ENCODE measurements at regions not wholly inside any gene's neighbourhood (a gene's known extent, or its start where the extent isn't known, plus 50 kb on each side); places are given as distances from the start of the nearest gene placed in this dataset.

DNA sequence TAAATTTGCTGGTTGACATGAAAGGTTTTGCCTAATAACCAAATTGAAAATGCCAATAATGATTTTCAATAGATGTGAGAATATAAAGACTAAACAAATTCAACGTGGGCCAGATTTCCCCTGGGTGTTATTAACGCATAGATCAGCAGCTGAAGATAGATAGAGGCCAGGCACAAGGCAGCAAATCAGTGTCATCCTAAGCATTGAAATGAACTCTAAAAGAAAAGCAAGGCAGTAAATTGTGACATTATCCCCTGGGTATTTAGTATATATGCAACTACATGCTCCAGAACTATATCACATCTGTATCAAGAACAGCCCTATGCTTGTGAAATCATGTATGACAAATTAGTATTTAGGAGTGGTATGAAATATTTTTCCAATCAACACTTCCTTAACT, 167.1 kb upstream of the EPHA3 start:
- H3K27ac ChIP-seq, result no peak overlapping the region
- no peaks in the 10 kb centered on the region for H3K27me3 ChIP-seq
- TF ChIP-seq POLR2A (IDR thresholded peaks at IDR 0.05) (no peak), EP300 (IDR thresholded peaks at IDR 0.05; ENCODE audit: low read depth) (no peak), POLR2AphosphoS5 (IDR thresholded peaks at IDR 0.05) (no peak)
- TF ChIP-seq, protein P1, sequence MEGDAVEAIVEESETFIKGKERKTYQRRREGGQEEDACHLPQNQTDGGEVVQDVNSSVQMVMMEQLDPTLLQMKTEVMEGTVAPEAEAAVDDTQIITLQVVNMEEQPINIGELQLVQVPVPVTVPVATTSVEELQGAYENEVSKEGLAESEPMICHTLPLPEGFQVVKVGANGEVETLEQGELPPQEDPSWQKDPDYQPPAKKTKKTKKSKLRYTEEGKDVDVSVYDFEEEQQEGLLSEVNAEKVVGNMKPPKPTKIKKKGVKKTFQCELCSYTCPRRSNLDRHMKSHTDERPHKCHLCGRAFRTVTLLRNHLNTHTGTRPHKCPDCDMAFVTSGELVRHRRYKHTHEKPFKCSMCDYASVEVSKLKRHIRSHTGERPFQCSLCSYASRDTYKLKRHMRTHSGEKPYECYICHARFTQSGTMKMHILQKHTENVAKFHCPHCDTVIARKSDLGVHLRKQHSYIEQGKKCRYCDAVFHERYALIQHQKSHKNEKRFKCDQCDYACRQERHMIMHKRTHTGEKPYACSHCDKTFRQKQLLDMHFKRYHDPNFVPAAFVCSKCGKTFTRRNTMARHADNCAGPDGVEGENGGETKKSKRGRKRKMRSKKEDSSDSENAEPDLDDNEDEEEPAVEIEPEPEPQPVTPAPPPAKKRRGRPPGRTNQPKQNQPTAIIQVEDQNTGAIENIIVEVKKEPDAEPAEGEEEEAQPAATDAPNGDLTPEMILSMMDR (IDR thresholded peaks at IDR 0.05), result no peak
- H3K36me3 ChIP-seq, result no peaks in the 10 kb centered on the region
- intact Hi-C loops (cut with DNase I; ENCODE audit: low total_unique reads) (no loop called here), in situ Hi-C loops (cut with MboI; ENCODE audit: low pct_ligation_motif_present in 1 of 4, low pct_unique_long_range_greater_than_20kb in 1 of 4, low sequenced_read_pairs in 3 of 4) (no loop called here)
- H3K4me3 ChIP-seq, result no peak overlapping the region
- DNase-seq, result no peak
- no peaks in the 10 kb centered on the region for H3K9me3 ChIP-seq
- no peaks in the 10 kb centered on the region for H3K4me1 ChIP-seq
- 60 to 68% methylated on average over 2 of the region's 2 CpGs for WGBS, 2 donors (ENCODE audit: low coverage in 1 of 2)

DNA sequence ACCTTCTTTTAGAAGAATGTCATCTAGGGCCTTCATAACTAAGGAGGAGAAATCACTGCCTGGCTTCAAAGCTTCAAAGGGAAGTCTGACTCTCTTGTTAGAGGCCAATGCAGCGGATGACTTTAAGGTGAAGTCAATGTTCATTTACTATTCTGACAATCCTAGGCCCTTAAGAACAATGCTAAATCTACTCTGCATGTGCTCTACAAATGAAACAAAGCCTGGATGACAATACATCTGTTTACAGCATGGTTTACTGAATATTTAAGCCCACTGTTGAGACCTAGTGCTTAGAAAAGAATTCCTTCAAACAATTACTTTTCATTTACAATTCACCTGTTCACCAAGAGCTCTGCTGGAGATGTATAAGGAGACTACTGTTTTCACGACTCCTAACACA, 160.4 kb upstream of the EPHA3 start:
- Histone ChIP-seq H3K4me3 (no peak overlapping the region), H3K27ac (no peak overlapping the region), H3K27me3 (no peaks in the 10 kb centered on the region), H3K4me1 (no peaks in the 10 kb centered on the region), H3K9me3 (no peaks in the 10 kb centered on the region), H3K36me3 (no peaks in the 10 kb centered on the region)
- TF ChIP-seq POLR2AphosphoS5 (IDR thresholded peaks at IDR 0.05) (no peak), EP300 (IDR thresholded peaks at IDR 0.05; ENCODE audit: low read depth) (no peak), POLR2A (IDR thresholded peaks at IDR 0.05) (no peak)
- TF ChIP-seq, protein P1 (IDR thresholded peaks at IDR 0.05), result no peak
- DNase-seq, result no peak
- intact Hi-C loops (cut with DNase I; ENCODE audit: low total_unique reads) (no loop called here), in situ Hi-C loops (cut with MboI; ENCODE audit: low pct_ligation_motif_present in 1 of 4, low pct_unique_long_range_greater_than_20kb in 1 of 4, low sequenced_read_pairs in 3 of 4) (no loop called here)
- 63 to 87% methylated on average over 2 of the region's 2 CpGs for whole genome bisulfite sequencing, 2 donors (ENCODE audit: low coverage in 1 of 2)

DNA sequence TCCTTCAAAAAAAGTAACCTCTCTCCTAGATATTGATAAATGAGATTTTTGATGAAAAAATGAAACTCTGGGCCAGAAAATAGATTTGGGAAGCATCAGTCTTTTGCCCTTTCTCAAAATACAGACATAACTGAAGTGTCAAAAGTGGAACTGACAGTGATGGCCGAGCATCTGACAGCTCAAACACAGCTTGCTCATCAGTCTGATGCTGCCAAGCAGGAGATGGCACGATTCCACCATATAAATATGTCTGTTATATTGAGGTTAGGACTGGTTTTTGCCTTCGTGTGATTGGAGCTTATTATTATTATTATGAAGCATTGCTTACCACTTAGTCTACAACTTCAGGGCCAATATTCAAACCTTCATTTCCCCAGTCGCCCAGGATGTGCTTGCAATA, 152.6 kb upstream of the EPHA3 start:
- TF ChIP-seq EP300 (IDR thresholded peaks at IDR 0.05; ENCODE audit: low read depth) (no peak), POLR2AphosphoS5 (IDR thresholded peaks at IDR 0.05) (no peak), POLR2A (IDR thresholded peaks at IDR 0.05) (no peak)
- TF ChIP-seq, protein P1 (IDR thresholded peaks at IDR 0.05), result no peak
- DNase-seq, result no peak
- intact Hi-C loops (cut with DNase I; ENCODE audit: low total_unique reads), result no loop called here
- Histone ChIP-seq H3K27me3 (no peaks in the 10 kb centered on the region), H3K4me3 (no peak overlapping the region), H3K36me3 (no peaks in the 10 kb centered on the region), H3K9me3 (no peaks in the 10 kb centered on the region), H3K27ac (no peak overlapping the region), H3K4me1 (no peaks in the 10 kb centered on the region)
- 63 to 73% methylated on average over 4 of the region's 4 CpGs for WGBS, 2 donors (ENCODE audit: low coverage in 1 of 2)
- in situ Hi-C loops (cut with MboI; ENCODE audit: low pct_ligation_motif_present in 1 of 4, low pct_unique_long_range_greater_than_20kb in 1 of 4, low sequenced_read_pairs in 3 of 4), result no loop called here

DNA sequence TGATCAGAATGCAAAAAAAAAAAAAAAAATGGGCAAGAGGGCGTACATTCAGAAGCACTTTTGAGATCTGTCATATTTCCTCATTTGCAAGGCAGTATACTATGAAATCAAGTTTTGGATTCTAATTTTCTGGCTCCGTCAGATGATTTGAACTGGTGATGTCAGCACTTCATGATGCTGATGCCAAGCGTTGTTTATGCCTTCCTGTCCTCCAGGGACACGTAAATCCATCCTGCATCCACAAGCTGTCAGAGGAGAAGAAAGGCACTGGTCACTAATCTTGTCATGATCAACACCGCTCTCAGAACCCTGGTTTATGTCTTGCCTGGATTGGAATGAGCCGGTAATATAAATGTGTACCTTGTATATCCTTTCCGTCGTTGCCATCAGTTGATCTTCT, 152.1 kb upstream of the EPHA3 start:
- in situ Hi-C loops (cut with MboI; ENCODE audit: low pct_ligation_motif_present in 1 of 4, low pct_unique_long_range_greater_than_20kb in 1 of 4, low sequenced_read_pairs in 3 of 4), result no loop called here
- H3K9me3 ChIP-seq, result no peaks in the 10 kb centered on the region
- DNase-seq, result no peak
- 64 to 78% methylated on average over 4 to 8 of the region's 8 CpGs for WGBS, 2 donors (ENCODE audit: low coverage in 1 of 2)
- no peak overlapping the region for H3K27ac ChIP-seq
- no peaks in the 10 kb centered on the region for H3K27me3 ChIP-seq
- no peaks in the 10 kb centered on the region for H3K36me3 ChIP-seq
- H3K4me1 ChIP-seq, result no peaks in the 10 kb centered on the region
- H3K4me3 ChIP-seq, result no peak overlapping the region
- intact Hi-C loops (cut with DNase I; ENCODE audit: low total_unique reads), result no loop called here
- TF ChIP-seq EP300 (IDR thresholded peaks at IDR 0.05; ENCODE audit: low read depth), result no peak

DNA sequence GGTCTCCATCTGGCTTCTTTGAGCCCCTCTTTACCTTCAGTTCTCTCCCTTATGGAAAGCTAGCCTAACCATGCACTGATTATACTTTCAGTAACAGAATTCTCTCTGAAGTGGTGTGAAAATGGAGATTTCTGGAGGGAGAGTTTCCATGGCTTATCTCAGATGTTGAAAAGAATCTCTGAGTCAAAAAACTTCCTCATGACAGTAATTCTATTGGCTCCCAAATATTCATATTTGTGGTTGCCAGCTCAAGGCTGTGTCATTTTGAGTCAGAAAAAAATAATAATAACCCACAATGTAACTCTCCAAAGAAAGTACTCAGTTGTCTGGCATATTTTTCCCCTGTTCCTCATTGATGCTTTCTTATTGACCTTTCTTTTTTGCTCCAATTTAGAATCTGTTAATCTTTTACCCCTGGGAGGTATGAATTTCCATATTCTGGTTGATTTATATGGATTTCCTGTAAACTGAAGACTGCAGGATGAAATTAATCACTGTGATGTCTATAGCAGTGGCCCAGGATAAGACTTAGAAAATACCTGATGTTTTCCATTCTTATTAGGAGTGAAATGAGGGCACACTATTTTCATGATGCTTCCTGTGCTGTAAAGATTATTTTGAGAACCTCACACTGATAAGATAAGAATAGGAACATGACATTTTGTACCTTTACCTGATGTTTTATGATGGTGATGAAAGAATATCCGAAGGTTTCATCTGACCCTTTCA, 149.5 kb upstream of the EPHA3 start:
- no peaks in the 10 kb centered on the region for H3K36me3 ChIP-seq
- 14 to 36% methylated on average over 1 of the region's 1 CpG for WGBS, 2 donors (ENCODE audit: low coverage in 1 of 2)

More for the DNA sequence above, 149.5 kb upstream of the EPHA3 start:
- H3K27ac ChIP-seq, result no peak overlapping the region
- H3K9me3 ChIP-seq, result no peaks in the 10 kb centered on the region
- in situ Hi-C loops (cut with MboI; ENCODE audit: low pct_ligation_motif_present in 1 of 4, low pct_unique_long_range_greater_than_20kb in 1 of 4, low sequenced_read_pairs in 3 of 4) (no loop called here), intact Hi-C loops (cut with DNase I; ENCODE audit: low total_unique reads) (no loop called here)
- H3K4me3 ChIP-seq, result no peak overlapping the region
- no peaks in the 10 kb centered on the region for H3K4me1 ChIP-seq
- TF ChIP-seq POLR2AphosphoS5 (IDR thresholded peaks at IDR 0.05) (no peak), EP300 (IDR thresholded peaks at IDR 0.05; ENCODE audit: low read depth) (no peak), POLR2A (IDR thresholded peaks at IDR 0.05) (no peak)
- TF ChIP-seq, protein P1 (IDR thresholded peaks at IDR 0.05), result no peak
- no peak for DNase-seq
- no peaks in the 10 kb centered on the region for H3K27me3 ChIP-seq

Data from transverse colon (tissue), 4 donors.